ENCODE measurements at regions not wholly inside any gene's neighbourhood (a gene's known extent, or its start where the extent isn't known, plus 50 kb on each side); places are given as distances from the start of the nearest gene placed in this dataset.
"Not testable (repeated sequence)": the region's sequence is repeated elsewhere in the genome, so short reads cannot be mapped to it uniquely, and the experiment has no call there.

DNA sequence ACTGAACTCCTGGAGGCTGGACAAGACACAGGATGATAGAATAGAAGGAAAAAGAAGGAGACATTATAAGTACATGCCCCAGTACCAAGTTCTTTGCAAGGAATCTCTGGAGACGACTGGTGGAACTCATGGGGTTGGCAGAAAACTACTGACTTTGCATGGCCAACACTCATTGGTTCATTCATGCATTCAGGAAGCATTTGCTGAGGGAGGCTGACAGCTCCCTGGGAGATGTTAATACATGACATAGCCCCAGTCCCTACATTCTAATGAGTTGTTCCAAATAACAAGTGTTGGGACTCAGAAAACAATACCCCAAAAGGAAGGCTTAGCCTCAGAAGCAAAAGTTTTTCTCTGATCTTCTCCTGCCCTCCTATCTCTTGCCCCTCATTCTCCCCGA is 172.8 kb upstream of the IRF2BP2 start:
- DNase-seq = no peak

DNA sequence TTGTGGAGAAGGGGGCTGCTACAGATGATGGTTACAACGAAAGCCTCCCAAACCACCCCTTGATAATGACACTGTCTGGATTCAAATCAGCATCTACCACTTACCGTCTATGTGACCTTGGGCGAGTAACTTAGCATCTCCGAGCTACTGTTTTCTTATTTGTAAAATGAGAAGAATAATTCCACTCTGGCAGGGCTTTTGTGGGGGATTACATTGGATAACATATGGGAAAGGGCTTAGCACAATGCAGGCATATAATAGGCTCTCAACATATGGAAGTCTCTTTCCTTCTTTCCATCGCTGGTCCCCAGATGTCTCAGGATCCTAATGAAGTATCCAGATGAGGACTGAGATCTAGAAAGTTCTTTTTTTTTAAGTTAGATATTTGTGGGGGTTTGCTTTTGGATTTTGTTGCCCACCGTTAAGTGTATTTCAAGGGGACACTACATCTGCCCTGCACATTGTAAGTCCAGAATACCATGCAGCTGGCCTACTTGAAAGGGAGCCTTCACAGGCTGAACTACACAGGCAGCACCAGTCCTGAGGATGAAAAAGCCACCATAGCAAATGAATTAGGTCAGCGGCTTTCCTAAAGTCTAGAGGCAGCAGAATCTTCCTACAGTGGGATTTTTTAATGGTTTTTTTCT is 172.2 kb upstream of the IRF2BP2 start:
- DNase-seq = no peak

DNA sequence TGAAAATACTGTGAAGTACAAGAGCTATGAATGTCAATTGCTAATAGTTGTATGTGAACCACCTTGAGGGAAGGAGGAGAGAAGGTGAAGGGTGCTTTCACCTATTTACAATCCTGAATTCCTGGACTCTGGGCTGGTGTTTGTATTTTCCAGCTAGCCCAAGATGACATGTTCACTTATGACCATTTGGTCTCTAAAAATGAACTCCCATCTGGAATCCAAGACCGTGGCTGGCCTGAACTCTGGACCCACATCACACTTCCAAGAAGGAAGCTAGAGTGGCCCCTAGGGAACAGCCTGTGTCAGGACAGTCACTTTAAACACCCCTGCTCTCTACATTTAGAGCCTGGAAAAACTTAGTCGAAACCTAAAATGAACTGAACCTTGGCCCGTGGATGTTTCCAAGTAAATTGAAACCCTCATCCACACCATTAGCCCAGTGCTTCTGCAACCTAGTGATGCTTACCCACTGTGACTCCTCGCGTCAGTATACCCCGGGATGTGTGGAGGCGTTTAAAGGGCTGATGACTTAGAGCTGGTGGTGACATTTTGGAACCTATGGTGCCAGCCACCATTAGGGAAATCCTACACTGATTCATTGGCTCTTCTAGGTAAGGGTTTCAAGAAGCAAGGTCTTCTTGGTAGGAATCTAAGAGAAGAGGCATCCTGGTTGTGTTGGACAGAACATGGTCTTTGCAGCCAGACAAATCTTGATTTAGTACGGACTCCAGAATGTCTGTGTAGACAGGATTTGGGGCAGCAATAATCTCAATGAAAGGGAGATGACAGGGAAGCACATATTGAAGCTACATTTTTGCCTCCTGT is 171.5 kb upstream of the IRF2BP2 start:
- DNase-seq = peak; percentile 20

DNA sequence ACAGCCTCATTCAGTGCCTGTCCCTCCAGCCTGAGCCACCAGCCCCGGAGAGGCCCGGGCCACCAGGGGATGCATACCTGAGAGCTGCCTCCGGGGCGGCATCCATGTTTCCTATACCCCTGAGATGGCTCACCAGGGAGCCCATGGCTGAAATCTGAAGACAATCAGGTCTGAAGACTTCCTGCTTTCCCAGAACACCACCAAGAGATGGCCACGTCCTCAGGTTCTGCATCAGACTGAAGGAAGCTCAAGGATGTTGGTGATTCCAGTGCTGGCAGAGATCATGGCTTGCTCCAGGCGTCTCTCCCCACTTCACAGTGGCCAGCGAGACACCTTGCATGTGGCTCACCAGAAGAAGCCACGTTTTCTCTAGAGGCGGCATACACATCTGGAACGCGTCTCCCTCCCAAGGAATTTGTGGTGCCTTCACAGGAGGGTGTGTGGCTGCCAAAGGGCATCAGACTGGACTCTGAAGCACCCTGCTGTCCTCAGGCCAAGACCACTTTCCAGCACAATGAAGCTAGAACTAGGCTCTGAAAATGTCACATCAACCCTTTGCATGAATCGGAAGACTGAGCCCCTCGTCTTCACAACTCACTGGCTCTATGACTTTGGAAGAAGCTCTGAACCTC is 170.7 kb upstream of the IRF2BP2 start:
- no peak for DNase-seq

DNA sequence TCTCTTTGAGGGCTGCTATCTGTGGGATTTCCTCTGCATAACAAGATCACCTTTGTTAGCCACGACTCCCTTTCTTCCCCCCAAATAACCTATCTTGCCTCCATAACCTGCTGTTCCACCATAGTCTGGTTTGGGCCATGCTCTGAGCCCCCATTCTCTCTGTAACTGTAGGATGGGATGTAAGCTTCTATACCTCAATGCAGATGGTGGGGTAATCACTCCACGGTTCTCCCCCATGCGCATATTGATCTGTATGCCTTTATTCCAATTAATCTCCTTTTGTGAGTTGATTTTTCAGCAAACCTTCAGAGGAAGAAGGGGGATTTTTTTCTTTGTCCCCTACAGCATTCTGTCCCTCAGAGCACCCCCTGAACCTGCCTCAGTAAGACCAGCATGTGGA is 170.1 kb upstream of the IRF2BP2 start:
- DNase-seq = no peak

DNA sequence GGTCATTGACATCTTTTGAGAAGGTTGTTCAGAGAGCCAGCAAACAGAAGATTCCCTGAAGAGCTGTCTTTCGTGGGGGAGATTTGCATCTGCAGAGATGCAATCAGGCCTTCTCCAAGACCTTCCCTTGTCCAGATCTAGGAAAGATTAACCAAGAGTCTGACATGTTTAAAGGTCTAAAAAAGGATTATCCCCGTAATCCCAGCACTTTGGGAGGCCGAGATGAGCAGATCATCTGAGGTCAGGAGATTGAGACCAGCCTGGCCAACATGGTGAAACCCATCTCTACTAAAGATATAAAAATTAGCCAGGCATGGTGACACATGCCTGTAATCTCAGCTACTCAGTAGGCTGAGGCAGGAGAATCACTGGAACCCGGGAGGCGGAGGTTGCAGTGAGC is 169.6 kb upstream of the IRF2BP2 start:
- DNase-seq = not testable (repeated sequence)

DNA sequence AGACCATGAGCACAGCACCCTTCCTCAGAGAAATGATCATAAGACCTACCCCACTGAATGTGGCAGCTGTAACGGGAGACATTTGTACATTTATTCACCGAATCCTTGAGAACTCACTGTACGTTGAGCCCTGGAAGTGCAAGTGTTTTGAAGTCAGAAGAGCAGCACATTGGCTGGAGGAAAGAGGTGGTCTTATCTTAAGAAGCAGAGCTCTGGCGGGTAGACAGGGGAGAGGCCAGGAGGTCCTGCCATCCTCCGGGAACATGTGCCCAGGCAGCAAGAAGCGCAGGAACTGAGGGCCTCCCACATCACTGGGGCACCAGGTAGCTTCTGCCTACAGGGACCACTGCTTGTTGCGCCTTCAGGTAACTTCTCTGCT is 169.2 kb upstream of the IRF2BP2 start:
- peak; percentile 64 for DNase-seq

DNA sequence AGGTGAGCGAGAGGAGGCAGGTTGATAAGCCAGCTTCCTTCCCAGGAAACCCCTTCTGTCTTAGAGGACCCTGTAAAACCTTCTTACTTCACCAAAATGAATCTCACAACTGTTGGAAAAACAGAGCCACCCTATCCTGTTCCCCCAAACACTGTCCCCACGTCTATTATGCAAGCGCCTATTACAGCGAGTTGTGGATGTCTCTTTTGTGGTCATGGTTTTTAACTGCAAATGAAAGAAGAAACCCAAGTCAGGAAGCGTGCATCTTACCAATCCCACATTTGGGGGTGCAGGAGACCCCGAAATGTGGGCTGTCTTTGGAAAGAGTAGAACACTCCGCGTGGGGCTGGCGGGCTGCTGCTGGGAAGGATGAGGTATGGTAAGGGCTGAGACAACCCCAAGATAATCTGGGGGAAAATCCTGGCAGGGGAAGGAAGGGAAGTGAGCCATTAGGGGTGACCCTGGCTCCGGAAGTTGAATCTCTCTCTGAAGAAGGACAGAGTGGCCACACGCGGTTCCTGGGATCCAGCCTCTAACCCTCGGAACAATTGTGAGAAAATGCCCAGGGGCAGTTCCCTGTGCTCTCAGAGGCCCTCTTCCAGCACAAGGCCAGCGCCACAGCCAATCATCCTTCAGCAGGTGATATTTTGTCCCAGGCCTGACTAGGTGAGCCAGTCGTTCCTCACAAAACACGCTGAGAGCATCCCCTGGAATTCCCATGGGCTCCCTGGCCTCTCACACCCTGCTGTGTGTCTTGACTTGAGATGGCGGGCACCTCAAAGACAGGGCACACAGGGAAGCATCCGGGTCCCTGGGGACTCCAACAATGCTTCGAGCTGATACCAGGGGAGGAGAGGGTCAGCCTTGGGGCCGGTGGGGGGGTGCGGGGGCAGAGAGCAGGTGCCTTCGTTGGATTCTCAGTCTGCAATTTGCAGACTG is 168.5 kb upstream of the IRF2BP2 start:
- DNase-seq = peak; percentile 52

DNA sequence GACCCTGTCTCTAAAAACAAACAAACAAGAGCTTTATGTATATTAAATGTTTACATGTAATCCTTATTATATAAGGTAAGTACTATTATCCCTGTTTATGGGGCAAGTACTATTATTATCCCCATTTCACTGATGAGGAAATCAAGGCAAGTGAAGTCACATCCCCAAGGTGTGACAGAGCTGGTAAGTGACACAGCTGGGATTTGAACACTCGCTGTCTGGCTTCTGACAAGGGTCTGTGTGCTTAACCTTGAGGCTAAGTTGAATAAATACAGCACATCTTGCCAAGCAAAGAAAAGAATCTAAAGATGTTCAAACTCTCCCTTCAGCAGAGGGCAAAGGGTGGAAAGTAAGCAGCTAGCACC is 167.9 kb upstream of the IRF2BP2 start:
- no peak for DNase-seq

DNA sequence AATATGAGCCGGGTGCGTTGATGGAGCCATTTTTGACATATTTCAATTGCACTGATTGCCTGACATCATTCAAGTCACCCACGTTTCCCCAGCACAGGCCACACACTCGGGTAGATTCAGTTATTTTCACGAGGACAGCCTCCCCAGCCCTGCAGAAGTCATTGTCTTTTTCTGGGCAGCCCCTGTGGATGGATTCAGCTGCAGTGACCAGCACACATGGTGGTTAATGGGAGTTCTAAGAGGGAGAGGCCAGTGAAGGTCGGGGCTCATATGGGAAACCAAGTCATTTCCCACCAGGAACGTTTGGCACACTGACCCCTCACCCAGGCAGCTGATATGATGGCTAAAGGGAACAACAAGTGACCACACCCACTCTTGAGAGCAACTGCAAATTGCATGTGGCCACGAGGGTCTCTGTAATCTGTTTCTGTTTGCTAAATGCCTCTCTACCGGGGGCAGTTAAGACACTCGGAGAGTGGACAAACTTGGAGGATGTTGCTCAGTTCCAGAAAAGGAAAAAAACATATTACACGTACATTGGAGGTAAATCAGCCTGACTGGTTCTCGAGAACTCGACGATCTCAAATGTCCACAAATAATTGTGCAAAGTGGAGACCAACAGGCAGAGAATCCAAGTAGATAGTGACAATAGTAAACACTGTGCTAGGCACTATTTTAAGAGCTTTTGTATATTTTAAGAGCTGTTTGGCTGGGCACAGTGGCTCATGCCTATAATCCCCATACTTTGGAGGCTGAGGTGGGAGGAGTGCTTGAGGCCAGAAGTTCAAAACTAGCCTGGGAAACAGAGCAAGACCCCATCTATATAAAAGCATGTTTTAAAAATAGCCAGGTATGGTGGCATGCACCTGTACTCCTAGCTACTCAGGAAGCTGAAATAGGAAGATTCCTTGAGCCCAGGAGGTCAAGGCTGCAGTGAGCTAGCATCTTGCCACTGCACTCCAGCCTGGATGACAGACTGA is 167.2 kb upstream of the IRF2BP2 start:
- DNase-seq = peak; percentile 6

DNA sequence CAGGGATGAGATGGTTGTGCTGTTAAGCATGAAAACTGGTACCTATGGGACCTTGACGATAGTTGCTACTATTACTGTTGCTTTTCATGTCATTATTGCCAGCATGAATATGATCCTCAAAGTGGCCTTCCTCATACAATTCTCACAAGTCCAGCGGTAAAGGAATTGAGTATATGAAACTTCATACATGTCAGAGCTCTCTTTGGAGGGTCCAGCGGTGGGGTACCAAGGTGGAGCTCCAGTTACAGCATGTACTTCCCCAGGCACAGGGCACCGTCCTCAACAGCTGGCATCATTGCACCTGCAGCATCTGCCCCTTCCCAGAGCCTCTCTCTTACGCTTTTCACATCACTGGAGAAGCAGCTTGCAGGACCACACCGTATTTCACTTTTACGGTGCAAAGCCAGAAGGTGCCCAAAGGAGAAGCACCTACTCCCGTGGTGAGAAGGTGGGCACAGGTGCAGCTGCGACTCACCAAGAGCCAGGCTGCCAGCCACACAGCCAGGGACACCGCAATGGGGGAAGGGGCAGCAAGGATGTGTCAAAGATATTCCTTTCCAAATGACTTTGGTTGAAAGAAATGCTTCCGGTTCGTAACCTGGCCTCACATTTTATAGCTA is 166.4 kb upstream of the IRF2BP2 start:
- DNase-seq = no peak

DNA sequence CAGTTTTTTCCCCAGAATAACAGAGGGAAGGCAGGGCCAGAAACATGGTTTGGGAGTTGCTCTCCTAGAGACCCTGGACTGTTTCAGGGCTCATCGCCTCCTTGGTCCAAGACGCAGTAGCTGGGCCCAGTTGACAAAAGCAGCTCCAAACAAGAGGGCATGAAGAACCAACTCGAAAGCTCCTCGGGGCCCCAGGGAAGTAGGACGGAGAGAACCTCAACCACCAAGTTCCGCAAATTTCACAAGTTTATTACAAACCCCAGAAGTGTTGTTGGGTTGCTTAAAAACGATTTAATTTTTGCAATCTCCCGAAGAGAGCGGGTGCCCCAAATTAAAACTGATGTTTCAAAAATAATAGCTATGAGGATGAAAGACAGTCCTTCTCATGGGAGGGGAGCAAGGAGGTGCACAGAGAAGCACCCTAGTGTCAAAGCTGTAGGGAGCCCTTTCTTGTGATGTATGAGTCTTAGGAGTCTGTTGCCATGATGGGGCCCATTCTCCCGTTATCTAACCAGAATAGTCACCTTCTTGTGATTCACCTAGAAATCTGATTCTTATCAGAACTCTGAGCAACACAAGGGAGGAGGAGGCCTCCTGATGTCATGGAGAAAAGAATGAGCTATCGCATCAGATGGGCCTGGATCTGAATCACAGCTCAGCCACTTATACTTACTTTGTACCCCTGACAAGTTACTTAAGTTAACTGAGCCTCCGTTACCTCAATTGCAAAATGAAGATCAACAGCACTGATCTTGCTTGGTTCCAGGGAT is 165.7 kb upstream of the IRF2BP2 start:
- no peak for DNase-seq

DNA sequence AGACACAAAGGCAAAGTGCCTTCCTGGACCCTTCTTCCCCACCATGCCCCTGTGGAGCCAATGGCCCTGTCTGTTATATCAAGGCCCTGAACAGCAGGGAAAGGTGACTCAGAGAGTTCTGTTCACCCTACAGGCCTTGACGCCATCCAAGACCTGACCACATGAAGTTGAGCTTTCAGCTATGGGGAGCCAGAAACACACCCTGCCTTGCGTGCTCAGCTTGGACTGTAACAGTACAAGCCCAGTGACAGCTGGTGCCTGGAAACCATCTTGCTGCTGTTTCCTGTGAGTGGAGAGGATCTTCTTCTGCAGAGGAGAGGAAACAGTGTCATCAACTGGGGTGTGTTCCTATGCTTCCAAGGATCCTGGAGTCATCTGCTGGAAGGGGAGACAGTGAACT is 165.0 kb upstream of the IRF2BP2 start:
- no peak for DNase-seq

DNA sequence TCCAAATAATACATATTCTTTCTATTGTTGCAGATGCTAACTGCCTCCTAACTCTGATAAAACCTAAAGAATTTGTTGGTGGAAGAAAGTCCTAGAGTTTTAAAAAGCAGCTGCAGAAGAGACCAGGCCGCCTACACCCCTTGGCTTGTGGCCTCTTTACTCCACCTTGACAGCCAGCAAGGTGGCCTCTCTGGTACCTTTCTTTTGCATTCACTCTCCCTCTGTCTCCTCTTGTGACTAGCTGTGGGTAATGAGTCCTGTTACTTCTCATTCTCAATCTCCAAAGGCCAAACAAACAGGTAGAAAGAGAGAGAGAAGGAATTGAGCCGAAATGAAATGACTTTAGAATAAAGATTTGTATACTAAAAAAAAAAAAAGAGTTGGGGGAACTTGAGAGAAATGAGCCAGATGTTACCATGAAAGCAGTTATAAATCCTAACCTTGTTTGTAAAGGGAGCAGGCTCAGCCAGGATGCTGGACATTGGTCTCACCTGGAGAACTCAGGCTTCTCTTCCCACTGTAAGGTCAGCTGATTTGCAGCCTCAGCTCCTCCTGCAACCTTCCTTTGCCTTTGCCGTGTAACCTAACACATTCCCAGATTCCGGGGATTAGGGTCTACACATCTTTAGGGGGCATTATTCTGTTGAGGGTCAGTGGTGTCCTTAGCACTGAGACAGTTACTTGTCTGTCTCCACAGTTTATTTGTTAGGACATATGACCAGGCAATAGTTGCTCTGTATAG is 164.1 kb upstream of the IRF2BP2 start:
- DNase-seq = no peak

DNA sequence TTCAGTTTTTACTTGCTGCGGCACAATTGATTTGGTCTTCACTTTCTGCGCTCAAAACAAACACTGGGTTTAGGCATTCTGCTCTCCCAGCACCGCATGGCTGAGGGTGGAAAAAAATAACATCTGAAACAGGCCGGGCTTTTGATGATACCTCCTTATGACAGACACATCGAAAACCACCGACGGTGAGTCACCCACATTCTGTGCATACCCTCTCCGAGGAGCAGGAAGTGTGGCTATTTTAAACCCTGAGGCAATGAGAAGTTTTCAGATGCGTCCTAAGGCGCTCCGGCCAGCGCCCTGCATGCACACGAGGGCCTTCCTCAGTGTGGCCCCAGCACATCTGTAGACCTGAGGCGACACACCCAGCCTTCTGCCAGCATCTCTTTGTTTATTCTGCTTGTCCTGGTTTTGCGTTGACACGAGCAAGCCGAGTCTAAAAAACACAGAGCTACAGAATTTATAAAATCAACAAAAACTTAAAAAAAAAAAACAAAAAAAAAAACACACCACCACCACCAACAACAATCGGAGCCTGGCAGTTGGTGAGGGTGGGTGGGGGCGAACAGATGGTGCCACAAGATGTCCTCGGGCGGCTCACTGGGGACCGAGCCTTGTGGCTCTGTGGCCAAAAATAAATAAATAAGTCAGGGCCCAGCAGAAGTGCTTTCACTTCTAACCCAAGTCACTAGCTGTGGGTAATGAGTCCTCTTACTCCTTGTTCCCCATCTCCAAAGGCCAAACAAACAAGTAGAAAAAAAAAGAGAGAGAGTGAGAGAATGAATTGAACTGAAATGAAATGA is 162.6 kb upstream of the IRF2BP2 start:
- peak; percentile 97 for DNase-seq

DNA sequence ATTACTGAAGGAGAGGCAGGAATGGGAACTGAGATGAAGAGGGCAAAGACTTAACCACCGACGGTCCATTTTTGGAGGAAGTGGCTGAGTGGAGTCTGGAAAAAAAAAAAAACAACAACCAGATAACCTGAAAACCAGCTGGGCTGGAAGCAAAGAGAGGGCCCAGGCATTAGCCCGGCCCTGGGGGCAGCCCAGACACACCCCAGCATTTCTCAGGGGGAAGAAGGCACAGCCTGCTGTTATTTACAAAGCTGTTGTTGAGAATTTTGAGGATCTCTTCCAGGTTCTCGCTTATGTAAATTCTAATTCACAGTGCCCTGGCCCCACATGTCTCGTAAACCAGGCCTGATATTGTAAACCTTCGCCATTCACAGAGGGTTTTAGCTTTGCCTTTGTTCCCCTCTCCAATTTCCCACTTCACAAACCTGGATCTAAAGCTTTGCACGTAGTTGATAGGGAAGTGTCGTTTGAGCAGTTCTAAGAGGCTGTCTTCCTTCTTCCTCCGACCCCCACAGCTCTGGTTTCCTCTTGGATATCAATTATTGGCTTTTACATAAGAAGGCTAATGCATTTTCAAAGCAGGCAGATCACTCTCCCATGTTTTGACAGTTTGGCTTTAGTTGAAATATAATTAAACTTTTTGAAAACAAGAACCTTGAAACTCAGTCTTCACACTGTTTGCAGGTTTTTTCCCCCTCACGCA is 161.8 kb upstream of the IRF2BP2 start:
- DNase-seq = peak; percentile 53

DNA sequence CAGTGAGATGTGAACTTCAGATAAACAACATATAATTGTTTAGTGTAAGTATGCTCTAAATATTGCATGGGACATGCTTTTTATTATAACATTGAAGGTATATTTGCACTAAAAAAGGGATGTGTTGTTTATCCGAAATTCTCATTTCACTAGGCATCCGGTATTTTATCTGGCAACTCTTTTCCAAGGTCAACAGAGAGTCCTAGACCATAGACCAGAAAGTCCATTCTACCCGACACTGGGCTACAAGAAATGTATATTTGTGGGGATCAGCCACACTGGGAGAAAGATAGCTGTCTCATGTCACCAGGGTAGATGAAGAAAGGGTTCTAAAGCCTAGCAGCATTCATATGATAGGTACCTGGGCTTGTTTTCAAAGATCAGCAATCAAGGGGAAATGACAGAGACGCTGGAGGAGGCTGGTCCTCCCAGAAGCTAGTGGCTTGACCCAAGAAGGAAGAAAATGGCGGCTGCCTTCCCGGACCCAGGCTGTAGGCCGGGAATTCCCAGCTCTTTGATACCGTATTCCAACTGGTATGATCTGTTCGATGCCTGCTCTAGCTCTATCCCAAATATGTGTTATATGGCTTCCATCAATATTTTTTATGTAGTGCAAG is 161.1 kb upstream of the IRF2BP2 start:
- no peak for DNase-seq
